ENCODE measurements at regions not wholly inside any gene's neighbourhood (a gene's known extent, or its start where the extent isn't known, plus 50 kb on each side); places are given as distances from the start of the nearest gene placed in this dataset.
"Not testable (repeated sequence)": the region's sequence is repeated elsewhere in the genome, so short reads cannot be mapped to it uniquely, and the experiment has no call there.

DNA sequence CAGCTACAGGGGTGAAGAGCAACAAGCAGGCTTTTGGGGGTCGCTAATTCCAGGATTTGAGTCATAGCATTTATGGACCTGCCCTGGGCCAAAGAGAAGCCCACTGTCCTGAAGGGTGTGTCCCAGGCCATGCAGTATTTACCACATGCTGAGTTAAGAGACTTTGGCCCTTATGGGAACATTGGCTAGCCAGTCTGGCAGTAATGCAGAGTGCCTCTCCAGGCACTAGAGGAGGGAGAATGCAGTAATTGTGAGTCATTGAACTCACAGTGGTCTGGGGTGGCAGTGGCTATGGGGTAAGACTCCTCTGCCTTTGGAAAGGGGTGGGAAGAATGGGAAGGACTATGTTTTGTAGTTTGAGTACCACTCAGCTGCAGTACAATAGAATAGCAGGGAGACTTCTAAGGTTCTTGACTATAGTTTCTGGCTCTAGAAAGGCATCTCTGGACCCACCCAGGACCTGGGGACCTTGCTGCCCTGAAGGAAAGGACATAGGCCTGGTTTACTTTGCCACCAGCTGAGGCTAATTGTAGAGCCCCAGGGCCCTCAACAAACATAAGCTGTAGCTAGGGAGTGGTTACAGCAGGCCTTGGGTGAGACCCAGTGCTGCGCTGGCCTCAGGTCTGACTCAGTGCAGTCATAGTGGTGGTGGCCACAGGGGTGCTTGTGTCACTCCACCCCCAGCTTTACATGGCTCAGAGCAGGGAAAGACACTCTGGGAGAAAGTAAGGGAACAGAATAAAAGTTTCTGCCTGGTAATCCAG, 520.9 kb downstream of the HTR1B start:
- Histone ChIP-seq H3K9me3 (ENCODE audit: low read depth, low read length) (no peaks in the 10 kb centered on the region), H3K27me3 (ENCODE audit: insufficient read depth, low read length) (no peaks in the 10 kb centered on the region), H3K4me1 (ENCODE audit: insufficient read depth, low read length) (no peaks in the 10 kb centered on the region), H3K4me3 (ENCODE audit: low read length) (no peak overlapping the region)

DNA sequence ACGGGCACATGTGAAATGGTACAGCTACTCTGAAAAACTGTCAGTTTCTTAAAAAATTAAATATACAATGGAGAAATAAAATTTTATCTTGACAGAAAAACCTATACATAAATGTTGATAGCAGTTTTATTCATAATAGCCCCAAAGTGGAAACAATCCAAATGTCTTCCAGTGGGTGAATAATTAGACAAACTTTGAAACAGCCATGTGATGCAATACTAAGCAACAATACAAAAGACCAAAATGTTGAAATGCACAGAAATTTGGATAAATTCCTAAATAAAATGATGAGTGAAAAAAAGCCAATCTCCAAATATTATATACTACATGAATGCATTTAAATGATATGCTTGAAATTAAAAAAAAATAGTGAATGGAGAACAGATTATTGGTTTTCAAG, 523.1 kb downstream of the HTR1B start:
- Histone ChIP-seq H3K4me1 (ENCODE audit: insufficient read depth, low read length) (no peaks in the 10 kb centered on the region), H3K4me3 (ENCODE audit: low read length) (no peak overlapping the region), H3K9me3 (ENCODE audit: low read depth, low read length) (peaks cover 14% of the 10 kb centered on the region), H3K27me3 (ENCODE audit: insufficient read depth, low read length) (no peaks in the 10 kb centered on the region)

GRCh38 chr6:76914737-76915136, 548.6 kb downstream of the HTR1B start:
- Histone ChIP-seq H3K4me3 (ENCODE audit: low read length) (no peak overlapping the region), H3K27me3 (ENCODE audit: insufficient read depth, low read length) (no peaks in the 10 kb centered on the region), H3K4me1 (ENCODE audit: insufficient read depth, low read length) (no peaks in the 10 kb centered on the region), H3K9me3 (ENCODE audit: low read depth, low read length) (peaks cover 12% of the 10 kb centered on the region)

- not testable (repeated sequence) for H3K4me3 ChIP-seq (ENCODE audit: low read length); H3K4me1 ChIP-seq (ENCODE audit: insufficient read depth, low read length); H3K27me3 ChIP-seq (ENCODE audit: insufficient read depth, low read length); H3K9me3 ChIP-seq (ENCODE audit: low read depth, low read length)
Observed at GRCh38 chr6:76905541-76905940, 557.8 kb downstream of the HTR1B start.

GRCh38 chr6:76892542-76892941, 570.7 kb downstream of the HTR1B start:
- Histone ChIP-seq H3K4me3 (ENCODE audit: low read length) (no peak overlapping the region), H3K27me3 (ENCODE audit: insufficient read depth, low read length) (no peaks in the 10 kb centered on the region), H3K4me1 (ENCODE audit: insufficient read depth, low read length) (no peaks in the 10 kb centered on the region), H3K9me3 (ENCODE audit: low read depth, low read length) (no peaks in the 10 kb centered on the region)

DNA sequence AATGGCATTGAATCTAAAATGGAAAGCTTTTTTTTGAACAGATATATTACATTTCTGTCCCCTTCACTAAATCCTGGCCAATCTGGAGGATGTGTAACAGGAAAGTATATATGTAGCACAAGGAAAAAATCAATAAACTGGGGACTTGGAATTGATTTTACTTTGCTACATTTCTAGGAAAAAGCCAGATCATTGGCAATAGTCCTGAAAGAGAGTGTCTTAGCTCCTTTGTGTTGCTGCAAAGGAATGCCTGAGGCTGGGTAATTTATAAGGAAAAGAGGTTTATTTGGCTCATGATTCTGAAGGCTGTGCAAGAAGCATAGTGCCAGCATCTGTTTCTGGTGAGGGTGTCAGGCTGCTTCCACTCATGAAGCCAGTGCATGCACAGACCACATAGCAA, 574.9 kb downstream of the HTR1B start:
- Histone ChIP-seq H3K27me3 (ENCODE audit: insufficient read depth, low read length) (no peaks in the 10 kb centered on the region), H3K9me3 (ENCODE audit: low read depth, low read length) (no peaks in the 10 kb centered on the region), H3K4me1 (ENCODE audit: insufficient read depth, low read length) (no peaks in the 10 kb centered on the region), H3K4me3 (ENCODE audit: low read length) (no peak overlapping the region)

- H3K4me3 ChIP-seq (ENCODE audit: low read length) = no peak overlapping the region
- H3K4me1 ChIP-seq (ENCODE audit: insufficient read depth, low read length) = no peaks in the 10 kb centered on the region
- no peaks in the 10 kb centered on the region for H3K9me3 ChIP-seq (ENCODE audit: low read depth, low read length)
- no peaks in the 10 kb centered on the region for H3K27me3 ChIP-seq (ENCODE audit: insufficient read depth, low read length)
Observed at GRCh38 chr6:76886900-76887299, 576.4 kb downstream of the HTR1B start.

DNA sequence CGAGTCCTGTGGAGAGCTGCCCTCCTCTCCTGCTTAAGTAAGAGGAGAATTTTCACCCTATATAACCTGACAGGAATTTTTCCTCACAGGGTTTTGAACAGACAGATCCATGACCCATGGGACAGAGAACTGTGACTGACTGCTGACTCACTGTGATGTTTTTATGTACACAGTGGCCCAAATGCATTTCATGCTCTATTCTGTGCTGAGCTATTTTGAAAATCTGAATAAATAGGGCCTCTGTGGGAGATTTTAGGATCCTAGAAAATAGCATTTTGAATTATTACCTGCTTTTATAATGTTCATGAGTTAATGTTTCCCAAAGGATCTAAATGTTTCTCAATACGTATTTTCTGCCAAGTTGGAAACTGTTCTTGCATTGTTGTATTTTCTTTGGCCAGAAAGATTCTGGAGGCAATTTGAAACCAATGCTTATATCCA, 577.4 kb downstream of the HTR1B start:
- Histone ChIP-seq H3K4me1 (ENCODE audit: insufficient read depth, low read length) (no peaks in the 10 kb centered on the region), H3K27me3 (ENCODE audit: insufficient read depth, low read length) (no peaks in the 10 kb centered on the region), H3K9me3 (ENCODE audit: low read depth, low read length) (no peaks in the 10 kb centered on the region)

GRCh38 chr6:76881414-76881813, 581.9 kb downstream of the HTR1B start:
- Histone ChIP-seq H3K27me3 (ENCODE audit: insufficient read depth, low read length) (no peaks in the 10 kb centered on the region), H3K4me3 (ENCODE audit: low read length) (no peak overlapping the region), H3K9me3 (ENCODE audit: low read depth, low read length) (no peaks in the 10 kb centered on the region)

More for the DNA sequence above, 577.4 kb downstream of the HTR1B start:
- no peak overlapping the region for H3K4me3 ChIP-seq (ENCODE audit: low read length)

DNA sequence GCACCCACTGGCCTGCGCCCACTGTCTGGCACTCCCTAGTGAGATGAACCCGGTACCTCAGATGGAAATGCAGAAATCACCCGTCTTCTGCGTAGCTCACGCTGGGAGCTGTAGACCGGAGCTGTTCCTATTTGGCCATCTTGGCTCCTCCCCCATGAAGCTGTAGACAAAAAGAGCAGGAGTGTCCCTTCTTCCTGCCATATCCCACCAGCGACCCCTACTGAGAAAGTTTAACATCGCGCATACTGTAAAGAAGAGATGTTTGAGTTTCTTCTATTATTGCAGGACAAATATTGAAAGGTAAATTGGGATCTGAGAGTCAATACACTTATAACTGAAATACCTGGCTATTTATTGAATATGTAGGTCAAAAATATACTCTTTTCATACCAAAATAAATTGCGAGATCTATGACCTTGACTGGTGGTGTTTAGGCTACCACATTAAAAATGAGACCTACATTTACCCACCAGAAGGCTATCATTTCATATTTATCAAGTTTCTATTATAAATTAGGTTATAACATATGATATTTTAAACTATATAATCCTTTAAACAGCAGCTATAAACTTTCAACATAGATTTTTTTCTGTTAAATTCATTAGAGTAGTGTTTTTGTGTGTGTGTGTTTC, 586.3 kb downstream of the HTR1B start:
- Histone ChIP-seq H3K27me3 (ENCODE audit: insufficient read depth, low read length) (no peaks in the 10 kb centered on the region), H3K4me1 (ENCODE audit: insufficient read depth, low read length) (no peaks in the 10 kb centered on the region), H3K4me3 (ENCODE audit: low read length) (no peak overlapping the region), H3K9me3 (ENCODE audit: low read depth, low read length) (peaks cover 5% of the 10 kb centered on the region)

More at GRCh38 chr6:76881414-76881813, 581.9 kb downstream of the HTR1B start:
- H3K4me1 ChIP-seq (ENCODE audit: insufficient read depth, low read length) = no peaks in the 10 kb centered on the region

GRCh38 chr6:76876430-76876829, 586.9 kb downstream of the HTR1B start:
- H3K4me1 ChIP-seq (ENCODE audit: insufficient read depth, low read length); H3K4me3 ChIP-seq (ENCODE audit: low read length): not testable (repeated sequence)

GRCh38 chr6:76867182-76867581, 596.1 kb downstream of the HTR1B start:
- Histone ChIP-seq H3K9me3 (ENCODE audit: low read depth, low read length) (peaks cover 7% of the 10 kb centered on the region), H3K4me1 (ENCODE audit: insufficient read depth, low read length) (no peaks in the 10 kb centered on the region), H3K27me3 (ENCODE audit: insufficient read depth, low read length) (no peaks in the 10 kb centered on the region), H3K4me3 (ENCODE audit: low read length) (no peak overlapping the region)

More at GRCh38 chr6:76876430-76876829, 586.9 kb downstream of the HTR1B start:
- H3K27me3 ChIP-seq (ENCODE audit: insufficient read depth, low read length); H3K9me3 ChIP-seq (ENCODE audit: low read depth, low read length): not testable (repeated sequence)

GRCh38 chr6:76866091-76866915, 597.0 kb downstream of the HTR1B start:
- Histone ChIP-seq H3K27me3 (ENCODE audit: insufficient read depth, low read length) (no peaks in the 10 kb centered on the region), H3K9me3 (ENCODE audit: low read depth, low read length) (peaks cover 7% of the 10 kb centered on the region), H3K4me1 (ENCODE audit: insufficient read depth, low read length) (no peaks in the 10 kb centered on the region), H3K4me3 (ENCODE audit: low read length) (no peak overlapping the region)

GRCh38 chr6:76862936-76863335, 600.4 kb downstream of the HTR1B start:
- no peak overlapping the region for H3K4me3 ChIP-seq (ENCODE audit: low read length)
- H3K27me3 ChIP-seq (ENCODE audit: insufficient read depth, low read length) = no peaks in the 10 kb centered on the region
- peaks cover 1% of the 10 kb centered on the region for H3K9me3 ChIP-seq (ENCODE audit: low read depth, low read length)
- no peaks in the 10 kb centered on the region for H3K4me1 ChIP-seq (ENCODE audit: insufficient read depth, low read length)

DNA sequence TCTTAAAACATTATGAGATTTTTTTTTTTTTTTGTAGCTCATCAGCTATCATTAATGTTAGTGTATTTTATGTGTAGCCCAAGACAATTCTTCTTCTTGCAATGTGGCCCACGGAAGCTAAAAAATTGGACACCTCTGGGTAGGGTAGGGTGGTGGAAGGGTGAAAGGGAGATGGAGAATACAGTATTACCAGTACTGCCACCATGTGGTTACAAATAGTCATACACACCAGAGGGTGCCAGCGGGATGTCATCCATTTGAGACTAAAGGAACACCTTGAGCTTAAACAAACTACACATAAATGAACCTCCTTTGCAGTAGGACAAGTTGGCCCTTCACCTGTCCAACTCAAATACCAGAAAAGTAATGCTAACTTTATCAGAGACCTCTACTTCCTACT, 601.9 kb downstream of the HTR1B start:
- Histone ChIP-seq H3K4me3 (ENCODE audit: low read length) (no peak overlapping the region), H3K4me1 (ENCODE audit: insufficient read depth, low read length) (no peaks in the 10 kb centered on the region), H3K9me3 (ENCODE audit: low read depth, low read length) (no peaks in the 10 kb centered on the region), H3K27me3 (ENCODE audit: insufficient read depth, low read length) (no peaks in the 10 kb centered on the region)

Data from mononuclear cell (primary cell).